ENCODE measurements at regions not wholly inside any gene's neighbourhood (a gene's known extent, or its start where the extent isn't known, plus 50 kb on each side); places are given as distances from the start of the nearest gene placed in this dataset.

DNA sequence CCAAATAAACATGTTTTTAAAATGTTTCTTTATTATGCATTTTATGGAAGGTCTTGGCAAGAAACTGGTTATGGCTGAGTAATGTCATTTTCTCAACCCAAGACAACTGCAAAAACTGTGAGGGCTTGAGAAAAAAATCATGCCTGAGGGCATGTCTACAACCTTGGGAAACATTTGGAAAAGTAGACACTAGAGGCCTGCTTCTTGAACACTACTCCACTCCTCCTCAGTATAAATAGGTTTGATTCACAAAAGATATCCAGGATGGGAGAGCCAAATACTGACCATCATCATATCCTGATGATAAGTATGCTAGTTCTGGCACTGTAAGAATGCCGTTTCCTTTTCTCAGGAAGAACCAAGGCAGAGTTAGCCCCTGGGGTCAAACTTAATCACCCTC, 71.1 kb downstream of the OSR1 start:
- no peak overlapping the region for H3K4me3 ChIP-seq (ENCODE audit: low read depth, low read length)
- no peaks in the 10 kb centered on the region for H3K4me1 ChIP-seq (ENCODE audit: control insufficient read depth, insufficient read depth, low read length)
- POLR2A ChIA-PET, result no interaction called here
- no peak overlapping the region for H3K27ac ChIP-seq (ENCODE audit: extremely low read depth, low read depth, low read length)
- CTCF ChIA-PET, result no interaction called here
- no peaks in the 10 kb centered on the region for H3K36me3 ChIP-seq (ENCODE audit: control insufficient read depth in 2 of 2, insufficient read depth in 1 of 2, low read length in 2 of 2)
- no peaks in the 10 kb centered on the region for H3K9me3 ChIP-seq (ENCODE audit: control insufficient read depth, insufficient read depth, low read depth, low read length)
- no peak for TF ChIP-seq ZNF302 (tag by site-specific recombination; IDR thresholded peaks at IDR 0.05; ENCODE audit: low read depth)
- TF ChIP-seq ZNF792 (tag by site-specific recombination; IDR thresholded peaks at IDR 0.05), result no peak
- no peak for TF ChIP-seq ZNF560 (tag by site-specific recombination; IDR thresholded peaks at IDR 0.05; ENCODE audit: borderline replicate concordance)
- TF ChIP-seq, protein P1, sequence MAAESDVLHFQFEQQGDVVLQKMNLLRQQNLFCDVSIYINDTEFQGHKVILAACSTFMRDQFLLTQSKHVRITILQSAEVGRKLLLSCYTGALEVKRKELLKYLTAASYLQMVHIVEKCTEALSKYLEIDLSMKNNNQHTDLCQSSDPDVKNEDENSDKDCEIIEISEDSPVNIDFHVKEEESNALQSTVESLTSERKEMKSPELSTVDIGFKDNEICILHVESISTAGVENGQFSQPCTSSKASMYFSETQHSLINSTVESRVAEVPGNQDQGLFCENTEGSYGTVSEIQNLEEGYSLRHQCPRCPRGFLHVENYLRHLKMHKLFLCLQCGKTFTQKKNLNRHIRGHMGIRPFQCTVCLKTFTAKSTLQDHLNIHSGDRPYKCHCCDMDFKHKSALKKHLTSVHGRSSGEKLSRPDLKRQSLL (tag by site-specific recombination; IDR thresholded peaks at IDR 0.05), result no peak
- TF ChIP-seq ZNF610 (tag by site-specific recombination; IDR thresholded peaks at IDR 0.05; ENCODE audit: borderline replicate concordance), result no peak
- TF ChIP-seq ZNF350 (tag by site-specific recombination; IDR thresholded peaks at IDR 0.05), result no peak
- TF ChIP-seq, protein P2, sequence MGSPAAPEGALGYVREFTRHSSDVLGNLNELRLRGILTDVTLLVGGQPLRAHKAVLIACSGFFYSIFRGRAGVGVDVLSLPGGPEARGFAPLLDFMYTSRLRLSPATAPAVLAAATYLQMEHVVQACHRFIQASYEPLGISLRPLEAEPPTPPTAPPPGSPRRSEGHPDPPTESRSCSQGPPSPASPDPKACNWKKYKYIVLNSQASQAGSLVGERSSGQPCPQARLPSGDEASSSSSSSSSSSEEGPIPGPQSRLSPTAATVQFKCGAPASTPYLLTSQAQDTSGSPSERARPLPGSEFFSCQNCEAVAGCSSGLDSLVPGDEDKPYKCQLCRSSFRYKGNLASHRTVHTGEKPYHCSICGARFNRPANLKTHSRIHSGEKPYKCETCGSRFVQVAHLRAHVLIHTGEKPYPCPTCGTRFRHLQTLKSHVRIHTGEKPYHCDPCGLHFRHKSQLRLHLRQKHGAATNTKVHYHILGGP (tag by site-specific recombination; IDR thresholded peaks at IDR 0.05), result no peak

DNA sequence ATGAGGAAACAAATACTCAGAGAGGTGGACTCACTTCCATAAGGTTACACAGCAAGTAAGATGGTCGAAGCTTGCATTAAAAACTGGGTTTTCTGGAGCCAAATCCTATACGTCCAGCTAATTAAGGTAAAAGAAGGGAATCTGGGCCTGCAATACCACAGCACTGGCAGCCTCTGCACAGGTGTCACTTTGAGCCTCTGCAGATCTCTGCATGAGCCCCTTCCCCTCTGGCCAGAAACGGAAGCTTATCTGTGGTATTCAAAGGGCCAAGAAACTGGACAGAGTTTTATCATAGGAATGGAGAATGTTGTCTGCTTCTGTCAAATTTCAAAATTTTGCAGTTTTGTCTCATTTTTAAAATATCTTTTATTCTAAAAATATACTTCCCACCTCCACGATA, 76.1 kb downstream of the OSR1 start:
- ChIA-PET CTCF (no interaction called here), POLR2A (interaction anchor here (1.0 kb wide), 1 partner anchor 9 kb away, joined by 3 read pairs; no protein-coding TSS in a partner anchor)
- TF ChIP-seq, protein P3, sequence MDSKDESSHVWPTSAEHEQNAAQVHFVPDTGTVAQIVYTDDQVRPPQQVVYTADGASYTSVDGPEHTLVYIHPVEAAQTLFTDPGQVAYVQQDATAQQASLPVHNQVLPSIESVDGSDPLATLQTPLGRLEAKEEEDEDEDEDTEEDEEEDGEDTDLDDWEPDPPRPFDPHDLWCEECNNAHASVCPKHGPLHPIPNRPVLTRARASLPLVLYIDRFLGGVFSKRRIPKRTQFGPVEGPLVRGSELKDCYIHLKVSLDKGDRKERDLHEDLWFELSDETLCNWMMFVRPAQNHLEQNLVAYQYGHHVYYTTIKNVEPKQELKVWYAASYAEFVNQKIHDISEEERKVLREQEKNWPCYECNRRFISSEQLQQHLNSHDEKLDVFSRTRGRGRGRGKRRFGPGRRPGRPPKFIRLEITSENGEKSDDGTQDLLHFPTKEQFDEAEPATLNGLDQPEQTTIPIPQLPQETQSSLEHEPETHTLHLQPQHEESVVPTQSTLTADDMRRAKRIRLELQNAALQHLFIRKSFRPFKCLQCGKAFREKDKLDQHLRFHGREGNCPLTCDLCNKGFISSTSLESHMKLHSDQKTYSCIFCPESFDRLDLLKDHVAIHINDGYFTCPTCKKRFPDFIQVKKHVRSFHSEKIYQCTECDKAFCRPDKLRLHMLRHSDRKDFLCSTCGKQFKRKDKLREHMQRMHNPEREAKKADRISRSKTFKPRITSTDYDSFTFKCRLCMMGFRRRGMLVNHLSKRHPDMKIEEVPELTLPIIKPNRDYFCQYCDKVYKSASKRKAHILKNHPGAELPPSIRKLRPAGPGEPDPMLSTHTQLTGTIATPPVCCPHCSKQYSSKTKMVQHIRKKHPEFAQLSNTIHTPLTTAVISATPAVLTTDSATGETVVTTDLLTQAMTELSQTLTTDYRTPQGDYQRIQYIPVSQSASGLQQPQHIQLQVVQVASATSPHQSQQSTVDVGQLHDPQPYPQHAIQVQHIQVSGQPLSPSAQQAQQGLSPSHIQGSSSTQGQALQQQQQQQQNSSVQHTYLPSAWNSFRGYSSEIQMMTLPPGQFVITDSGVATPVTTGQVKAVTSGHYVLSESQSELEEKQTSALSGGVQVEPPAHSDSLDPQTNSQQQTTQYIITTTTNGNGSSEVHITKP (tag by site-specific recombination; IDR thresholded peaks at IDR 0.05), result no peak
- TF ChIP-seq ZNF561 (tag by site-specific recombination; IDR thresholded peaks at IDR 0.05; ENCODE audit: borderline replicate concordance) (no peak), ZNF354C (tag by site-specific recombination; IDR thresholded peaks at IDR 0.05; ENCODE audit: borderline replicate concordance, low read depth) (no peak)
- H3K9me3 ChIP-seq (ENCODE audit: control insufficient read depth, insufficient read depth, low read depth, low read length), result no peaks in the 10 kb centered on the region
- H3K36me3 ChIP-seq (ENCODE audit: control insufficient read depth in 2 of 2, insufficient read depth in 1 of 2, low read length in 2 of 2), result no peaks in the 10 kb centered on the region
- H3K27ac ChIP-seq (ENCODE audit: extremely low read depth, low read depth, low read length), result no peak overlapping the region
- no peak overlapping the region for H3K4me3 ChIP-seq (ENCODE audit: low read depth, low read length)
- no peaks in the 10 kb centered on the region for H3K4me1 ChIP-seq (ENCODE audit: control insufficient read depth, insufficient read depth, low read length)

DNA sequence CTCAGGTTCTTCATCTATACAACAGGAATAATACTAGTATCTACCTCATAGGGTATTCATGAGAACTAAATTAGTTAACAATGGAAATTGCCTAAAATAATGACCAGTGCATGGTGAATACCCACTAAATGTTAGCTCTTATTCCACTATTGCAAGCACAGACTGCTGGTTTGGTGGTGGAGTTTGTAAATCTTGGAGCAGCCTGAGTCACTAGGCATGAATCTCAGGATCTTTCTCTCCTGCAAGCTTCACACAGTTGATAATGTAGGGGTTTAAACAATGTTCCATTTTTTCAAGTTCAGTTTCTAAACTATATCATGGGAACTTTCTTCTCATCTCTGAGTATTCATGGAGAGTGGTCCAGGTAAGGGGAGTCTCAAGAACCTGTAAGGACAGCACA, 84.0 kb downstream of the OSR1 start:
- ChIA-PET POLR2A (no interaction called here), CTCF (interaction anchor here (1.0 kb wide), 1 partner anchor 10 kb away, joined by 3 read pairs; no protein-coding TSS in a partner anchor)
- TF ChIP-seq ZBTB7A (tag by site-specific recombination; IDR thresholded peaks at IDR 0.05; ENCODE audit: low read depth), result no peak
- TF ChIP-seq ZNF112 (tag by site-specific recombination; IDR thresholded peaks at IDR 0.05), result no peak
- no peak for TF ChIP-seq GLIS2 (tag by site-specific recombination; IDR thresholded peaks at IDR 0.05)
- no peak for TF ChIP-seq ZNF596 (tag by site-specific recombination; IDR thresholded peaks at IDR 0.05)
- TF ChIP-seq ZBTB48 (tag by site-specific recombination; IDR thresholded peaks at IDR 0.05), result no peak
- TF ChIP-seq, protein P4, sequence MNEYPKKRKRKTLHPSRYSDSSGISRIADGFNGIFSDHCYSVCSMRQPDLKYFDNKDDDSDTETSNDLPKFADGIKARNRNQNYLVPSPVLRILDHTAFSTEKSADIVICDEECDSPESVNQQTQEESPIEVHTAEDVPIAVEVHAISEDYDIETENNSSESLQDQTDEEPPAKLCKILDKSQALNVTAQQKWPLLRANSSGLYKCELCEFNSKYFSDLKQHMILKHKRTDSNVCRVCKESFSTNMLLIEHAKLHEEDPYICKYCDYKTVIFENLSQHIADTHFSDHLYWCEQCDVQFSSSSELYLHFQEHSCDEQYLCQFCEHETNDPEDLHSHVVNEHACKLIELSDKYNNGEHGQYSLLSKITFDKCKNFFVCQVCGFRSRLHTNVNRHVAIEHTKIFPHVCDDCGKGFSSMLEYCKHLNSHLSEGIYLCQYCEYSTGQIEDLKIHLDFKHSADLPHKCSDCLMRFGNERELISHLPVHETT (tag by site-specific recombination; IDR thresholded peaks at IDR 0.05), result no peak
- TF ChIP-seq ZNF311 (tag by site-specific recombination; IDR thresholded peaks at IDR 0.05; ENCODE audit: borderline replicate concordance), result no peak
- TF ChIP-seq, protein P5, sequence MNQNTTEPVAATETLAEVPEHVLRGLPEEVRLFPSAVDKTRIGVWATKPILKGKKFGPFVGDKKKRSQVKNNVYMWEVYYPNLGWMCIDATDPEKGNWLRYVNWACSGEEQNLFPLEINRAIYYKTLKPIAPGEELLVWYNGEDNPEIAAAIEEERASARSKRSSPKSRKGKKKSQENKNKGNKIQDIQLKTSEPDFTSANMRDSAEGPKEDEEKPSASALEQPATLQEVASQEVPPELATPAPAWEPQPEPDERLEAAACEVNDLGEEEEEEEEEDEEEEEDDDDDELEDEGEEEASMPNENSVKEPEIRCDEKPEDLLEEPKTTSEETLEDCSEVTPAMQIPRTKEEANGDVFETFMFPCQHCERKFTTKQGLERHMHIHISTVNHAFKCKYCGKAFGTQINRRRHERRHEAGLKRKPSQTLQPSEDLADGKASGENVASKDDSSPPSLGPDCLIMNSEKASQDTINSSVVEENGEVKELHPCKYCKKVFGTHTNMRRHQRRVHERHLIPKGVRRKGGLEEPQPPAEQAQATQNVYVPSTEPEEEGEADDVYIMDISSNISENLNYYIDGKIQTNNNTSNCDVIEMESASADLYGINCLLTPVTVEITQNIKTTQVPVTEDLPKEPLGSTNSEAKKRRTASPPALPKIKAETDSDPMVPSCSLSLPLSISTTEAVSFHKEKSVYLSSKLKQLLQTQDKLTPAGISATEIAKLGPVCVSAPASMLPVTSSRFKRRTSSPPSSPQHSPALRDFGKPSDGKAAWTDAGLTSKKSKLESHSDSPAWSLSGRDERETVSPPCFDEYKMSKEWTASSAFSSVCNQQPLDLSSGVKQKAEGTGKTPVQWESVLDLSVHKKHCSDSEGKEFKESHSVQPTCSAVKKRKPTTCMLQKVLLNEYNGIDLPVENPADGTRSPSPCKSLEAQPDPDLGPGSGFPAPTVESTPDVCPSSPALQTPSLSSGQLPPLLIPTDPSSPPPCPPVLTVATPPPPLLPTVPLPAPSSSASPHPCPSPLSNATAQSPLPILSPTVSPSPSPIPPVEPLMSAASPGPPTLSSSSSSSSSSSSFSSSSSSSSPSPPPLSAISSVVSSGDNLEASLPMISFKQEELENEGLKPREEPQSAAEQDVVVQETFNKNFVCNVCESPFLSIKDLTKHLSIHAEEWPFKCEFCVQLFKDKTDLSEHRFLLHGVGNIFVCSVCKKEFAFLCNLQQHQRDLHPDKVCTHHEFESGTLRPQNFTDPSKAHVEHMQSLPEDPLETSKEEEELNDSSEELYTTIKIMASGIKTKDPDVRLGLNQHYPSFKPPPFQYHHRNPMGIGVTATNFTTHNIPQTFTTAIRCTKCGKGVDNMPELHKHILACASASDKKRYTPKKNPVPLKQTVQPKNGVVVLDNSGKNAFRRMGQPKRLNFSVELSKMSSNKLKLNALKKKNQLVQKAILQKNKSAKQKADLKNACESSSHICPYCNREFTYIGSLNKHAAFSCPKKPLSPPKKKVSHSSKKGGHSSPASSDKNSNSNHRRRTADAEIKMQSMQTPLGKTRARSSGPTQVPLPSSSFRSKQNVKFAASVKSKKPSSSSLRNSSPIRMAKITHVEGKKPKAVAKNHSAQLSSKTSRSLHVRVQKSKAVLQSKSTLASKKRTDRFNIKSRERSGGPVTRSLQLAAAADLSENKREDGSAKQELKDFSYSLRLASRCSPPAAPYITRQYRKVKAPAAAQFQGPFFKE (tag by site-specific recombination; IDR thresholded peaks at IDR 0.05; ENCODE audit: borderline replicate concordance), result no peak

More for the DNA sequence above, 84.0 kb downstream of the OSR1 start:
- Histone ChIP-seq H3K27ac (ENCODE audit: extremely low read depth, low read depth, low read length) (no peak overlapping the region), H3K36me3 (ENCODE audit: control insufficient read depth in 2 of 2, insufficient read depth in 1 of 2, low read length in 2 of 2) (no peaks in the 10 kb centered on the region), H3K4me3 (ENCODE audit: low read depth, low read length) (no peak overlapping the region), H3K9me3 (ENCODE audit: control insufficient read depth, insufficient read depth, low read depth, low read length) (no peaks in the 10 kb centered on the region), H3K4me1 (ENCODE audit: control insufficient read depth, insufficient read depth, low read length) (no peaks in the 10 kb centered on the region)

Measured in HEK293 (cell line).